Fibroblast of lung (primary cell): ENCODE measurements at regions not wholly inside any gene's neighbourhood (a gene's known extent, or its start where the extent isn't known, plus 50 kb on each side); places are given as distances from the start of the nearest gene placed in this dataset.
"Not testable (repeated sequence)": the region's sequence is repeated elsewhere in the genome, so short reads cannot be mapped to it uniquely, and the experiment has no call there.

Experiments
- DNase-seq, 2 donors: peaks; one replicate each; pipeline versions ENCODE4 v3.0.0 to v3.0.0-alpha.2; 2010; ENCODE audit warnings: low read depth in 2 of 2
- H2AFZ ChIP-seq: 2 replicates; pipeline ENCODE4 v1.5.1; 2012; ENCODE audit warnings: low read length, control low read depth, inconsistent platforms
- H3K27ac ChIP-seq: 2 replicates; pipeline ENCODE4 v1.5.1; 2011; ENCODE audit warnings: low read length, control low read depth; ENCODE audit not compliant: insufficient read depth
- H3K27me3 ChIP-seq: 2 replicates; pipeline ENCODE4 v1.5.1; 2011; ENCODE audit warnings: mild to moderate bottlenecking, low read length; ENCODE audit not compliant: control insufficient read depth, insufficient read depth
- H3K36me3 ChIP-seq: 2 replicates; pipeline ENCODE4 v1.5.1; 2011; ENCODE audit warnings: low read length; ENCODE audit not compliant: control insufficient read depth, insufficient read depth
- H3K4me1 ChIP-seq: 2 replicates; pipeline ENCODE4 v1.5.1; 2011; ENCODE audit warnings: low read length; ENCODE audit not compliant: control insufficient read depth, insufficient read depth; ENCODE audit errors: extremely low read depth
- H3K4me2 ChIP-seq: 2 replicates; pipeline ENCODE4 v1.5.1; 2011; ENCODE audit warnings: low read length, control low read depth; ENCODE audit not compliant: insufficient read depth; ENCODE audit errors: extremely low read depth
- H3K4me3 ChIP-seq, 4 experiments: fragments of 200-600 bp in 1 of 4; sonication (generic) in 1 of 4; replicated peaks in 1 of 4; 2 replicates each; pipeline ENCODE4 v1.5.1; 2011 to 2016; ENCODE audit warnings: low read length in 4 of 4, low read depth in 3 of 4, mild to moderate bottlenecking in 3 of 4, control low read depth in 2 of 4, inconsistent platforms in 1 of 4, mixed read lengths in 1 of 4; ENCODE audit not compliant: insufficient read depth in 1 of 4; ENCODE audit errors: control extremely low read depth in 1 of 4
- H3K79me2 ChIP-seq: 2 replicates; pipeline ENCODE4 v1.5.1; 2012; ENCODE audit warnings: mild to moderate bottlenecking, low read length, inconsistent platforms; ENCODE audit not compliant: control insufficient read depth, insufficient read depth
- H3K9ac ChIP-seq: 2 replicates; pipeline ENCODE4 v1.5.1; 2011; ENCODE audit warnings: mild to moderate bottlenecking, low read length, control low read depth; ENCODE audit not compliant: insufficient read depth
- H3K9me3 ChIP-seq: 2 replicates; pipeline ENCODE4 v1.5.1; 2012; ENCODE audit warnings: low read depth, low read length; ENCODE audit not compliant: control insufficient read depth, insufficient read depth
- H4K20me1 ChIP-seq: 2 replicates; pipeline ENCODE4 v1.5.1; 2011; ENCODE audit warnings: low read length; ENCODE audit not compliant: control insufficient read depth, insufficient read depth; ENCODE audit errors: extremely low read depth
- EZH2 ChIP-seq: IDR thresholded peaks from 2 replicates; pipeline ENCODE4 v1.5.1; 2012; ENCODE audit warnings: low read length, control low read depth, mild to moderate bottlenecking; ENCODE audit errors: missing control alignments
- TF ChIP-seq, protein P1 (sequence below), 2 donors: IDR thresholded peaks in 1 of 2; conservative IDR thresholded peaks in 1 of 2; 1 replicate in 1 of 2; 2 replicates in 1 of 2; pipeline ENCODE4 v1.5.1; 2011 to 2012; ENCODE audit warnings: low read length in 2 of 2, control low read depth in 1 of 2, inconsistent platforms in 1 of 2, low read depth in 1 of 2, mild to moderate bottlenecking in 1 of 2

- TF ChIP-seq, protein P1, sequence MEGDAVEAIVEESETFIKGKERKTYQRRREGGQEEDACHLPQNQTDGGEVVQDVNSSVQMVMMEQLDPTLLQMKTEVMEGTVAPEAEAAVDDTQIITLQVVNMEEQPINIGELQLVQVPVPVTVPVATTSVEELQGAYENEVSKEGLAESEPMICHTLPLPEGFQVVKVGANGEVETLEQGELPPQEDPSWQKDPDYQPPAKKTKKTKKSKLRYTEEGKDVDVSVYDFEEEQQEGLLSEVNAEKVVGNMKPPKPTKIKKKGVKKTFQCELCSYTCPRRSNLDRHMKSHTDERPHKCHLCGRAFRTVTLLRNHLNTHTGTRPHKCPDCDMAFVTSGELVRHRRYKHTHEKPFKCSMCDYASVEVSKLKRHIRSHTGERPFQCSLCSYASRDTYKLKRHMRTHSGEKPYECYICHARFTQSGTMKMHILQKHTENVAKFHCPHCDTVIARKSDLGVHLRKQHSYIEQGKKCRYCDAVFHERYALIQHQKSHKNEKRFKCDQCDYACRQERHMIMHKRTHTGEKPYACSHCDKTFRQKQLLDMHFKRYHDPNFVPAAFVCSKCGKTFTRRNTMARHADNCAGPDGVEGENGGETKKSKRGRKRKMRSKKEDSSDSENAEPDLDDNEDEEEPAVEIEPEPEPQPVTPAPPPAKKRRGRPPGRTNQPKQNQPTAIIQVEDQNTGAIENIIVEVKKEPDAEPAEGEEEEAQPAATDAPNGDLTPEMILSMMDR (conservative IDR thresholded peaks at IDR 0.05 in 1 of 2, IDR thresholded peaks at IDR 0.05 in 1 of 2; ENCODE audit: low read depth in 1 of 2, low read length in 2 of 2), result no peak
- no peak for TF ChIP-seq EZH2
- Histone ChIP-seq H3K4me3 (no peak overlapping the region), H3K79me2 (no peaks in the 10 kb centered on the region), H3K9me3 (no peaks in the 10 kb centered on the region), H3K9ac (no peak overlapping the region), H3K4me1 (no peaks in the 10 kb centered on the region), H3K27me3 (peaks cover 4% of the 10 kb centered on the region), H2AFZ (no peak overlapping the region), H3K4me2 (no peak overlapping the region), H4K20me1 (no peaks in the 10 kb centered on the region), H3K27ac (no peak overlapping the region), H3K36me3 (no peaks in the 10 kb centered on the region)
- no peak for DNase-seq
Measured at GRCh38 chr14:103280278-103280928, 53.6 kb upstream of the EIF5 start.

DNA sequence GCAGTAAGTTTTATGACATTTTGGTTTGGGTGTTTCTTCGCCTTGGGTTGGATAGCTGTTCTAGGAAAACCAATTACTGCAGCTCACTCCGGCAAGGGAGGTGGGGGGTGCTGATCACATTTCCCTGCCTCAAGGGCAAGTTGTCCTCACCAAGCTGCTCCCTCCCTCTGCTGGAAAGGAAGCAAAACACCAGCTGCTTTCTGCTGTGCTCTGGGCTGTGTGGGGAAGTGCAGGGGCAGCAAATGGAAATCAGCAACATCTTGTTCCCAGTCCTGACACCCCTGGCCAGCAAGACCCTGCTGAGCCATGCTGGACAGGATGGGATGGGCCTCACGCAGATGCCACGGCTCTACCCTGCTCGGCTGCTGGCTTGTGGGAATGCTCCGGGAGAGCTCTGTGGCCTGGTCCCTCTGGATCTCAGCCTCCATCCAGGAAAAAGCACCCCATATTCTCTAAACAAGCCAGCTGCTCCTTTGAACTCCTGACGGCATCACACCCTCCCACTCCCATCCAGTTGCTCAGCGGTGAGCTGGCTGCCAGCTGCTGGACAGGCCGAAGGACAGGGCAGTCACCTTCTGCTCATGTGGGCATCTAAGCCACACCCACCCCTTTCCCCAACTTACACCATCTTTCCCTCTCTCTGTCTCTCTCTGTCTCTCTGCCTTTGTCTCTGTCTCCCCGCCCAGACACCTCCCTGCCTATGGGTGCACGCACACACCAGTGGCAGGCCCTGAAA, 52.4 kb upstream of the EIF5 start:
- Histone ChIP-seq H2AFZ (no peak overlapping the region), H4K20me1 (no peaks in the 10 kb centered on the region), H3K9ac (no peak overlapping the region), H3K4me1 (no peaks in the 10 kb centered on the region), H3K36me3 (no peaks in the 10 kb centered on the region), H3K9me3 (no peaks in the 10 kb centered on the region), H3K79me2 (no peaks in the 10 kb centered on the region), H3K4me2 (no peak overlapping the region), H3K4me3 (no peak overlapping the region), H3K27ac (no peak overlapping the region), H3K27me3 (peaks cover 4% of the 10 kb centered on the region)
- DNase-seq, result peak; percentile 40 to 63
- TF ChIP-seq EZH2, result no peak
- TF ChIP-seq, protein P1 (conservative IDR thresholded peaks at IDR 0.05 in 1 of 2, IDR thresholded peaks at IDR 0.05 in 1 of 2; ENCODE audit: low read depth in 1 of 2, low read length in 2 of 2), result peak; percentile 58 to 76

DNA sequence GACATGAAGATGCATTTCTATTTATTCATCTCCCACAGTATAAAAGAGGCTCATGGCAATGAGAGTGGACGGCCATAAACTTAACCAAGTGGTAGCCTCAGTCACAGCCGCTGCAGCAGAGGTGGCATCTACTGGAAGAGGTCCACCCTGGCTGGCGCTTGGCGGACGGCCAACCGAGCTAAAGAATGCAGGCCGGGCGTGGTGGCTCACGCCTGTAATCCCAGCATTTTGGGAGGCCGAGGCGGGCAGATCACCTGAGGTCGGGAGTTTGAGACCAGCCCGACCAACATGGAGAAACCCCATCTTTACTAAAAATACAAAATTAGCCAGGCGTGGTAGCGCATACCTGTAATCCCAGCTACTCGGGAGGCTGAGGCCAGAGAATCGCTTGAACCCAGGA, 51.7 kb upstream of the EIF5 start:
- not testable (repeated sequence) for H3K4me1 ChIP-seq, H3K4me2 ChIP-seq, H3K79me2 ChIP-seq, H3K27ac ChIP-seq, H3K4me3 ChIP-seq, DNase-seq, H3K9ac ChIP-seq, H3K36me3 ChIP-seq, H3K9me3 ChIP-seq, H4K20me1 ChIP-seq, H2AFZ ChIP-seq, H3K27me3 ChIP-seq
